ENCODE measurements at regions not wholly inside any gene's neighbourhood (a gene's known extent, or its start where the extent isn't known, plus 50 kb on each side); places are given as distances from the start of the nearest gene placed in this dataset.
"Not testable (repeated sequence)": the region's sequence is repeated elsewhere in the genome, so short reads cannot be mapped to it uniquely, and the experiment has no call there.

DNA sequence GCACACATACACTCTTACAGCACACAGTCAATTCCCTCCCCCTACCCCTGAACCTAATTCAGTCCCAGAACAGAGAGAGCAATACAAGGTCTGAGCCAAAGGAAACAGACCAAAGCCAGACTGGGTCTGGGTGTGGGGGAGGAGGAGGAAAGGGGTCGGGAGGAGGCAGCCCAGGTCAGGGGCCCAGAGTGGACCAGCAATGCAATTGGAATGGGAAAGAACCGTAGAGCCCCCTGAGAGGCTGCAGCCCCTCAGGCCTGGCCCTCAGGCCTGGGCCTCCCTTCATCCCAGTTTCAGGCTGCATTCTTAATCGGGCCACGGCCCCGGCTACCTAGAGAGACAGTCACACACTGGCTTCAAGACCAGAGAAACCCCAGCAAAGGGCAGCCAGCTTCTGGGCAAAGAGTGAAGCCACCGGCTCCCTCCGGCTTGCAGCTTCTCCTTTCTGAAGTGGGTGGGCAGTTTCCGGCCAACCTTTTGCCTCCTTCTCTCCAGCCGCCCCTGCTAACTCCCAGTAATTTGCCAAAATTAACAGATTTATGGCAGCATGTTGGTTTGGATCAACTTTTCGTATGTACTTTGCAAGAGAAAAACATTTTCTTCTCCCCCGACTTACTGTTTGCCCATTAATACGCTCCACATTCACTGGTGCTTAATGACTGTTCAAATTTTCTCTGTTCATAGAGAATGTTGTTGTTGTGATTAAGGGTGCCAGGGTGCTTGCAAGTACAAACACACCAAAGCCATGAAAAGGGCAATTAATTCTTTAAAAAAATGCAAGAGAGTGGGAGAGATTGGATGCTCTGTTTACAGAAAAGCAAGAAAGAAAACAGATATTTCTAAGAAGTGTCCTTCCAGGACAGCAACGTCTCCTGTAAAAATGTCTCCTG is 488.3 kb downstream of the MN1 start:
- no peak for DNase-seq (ENCODE audit: low spot score)

DNA sequence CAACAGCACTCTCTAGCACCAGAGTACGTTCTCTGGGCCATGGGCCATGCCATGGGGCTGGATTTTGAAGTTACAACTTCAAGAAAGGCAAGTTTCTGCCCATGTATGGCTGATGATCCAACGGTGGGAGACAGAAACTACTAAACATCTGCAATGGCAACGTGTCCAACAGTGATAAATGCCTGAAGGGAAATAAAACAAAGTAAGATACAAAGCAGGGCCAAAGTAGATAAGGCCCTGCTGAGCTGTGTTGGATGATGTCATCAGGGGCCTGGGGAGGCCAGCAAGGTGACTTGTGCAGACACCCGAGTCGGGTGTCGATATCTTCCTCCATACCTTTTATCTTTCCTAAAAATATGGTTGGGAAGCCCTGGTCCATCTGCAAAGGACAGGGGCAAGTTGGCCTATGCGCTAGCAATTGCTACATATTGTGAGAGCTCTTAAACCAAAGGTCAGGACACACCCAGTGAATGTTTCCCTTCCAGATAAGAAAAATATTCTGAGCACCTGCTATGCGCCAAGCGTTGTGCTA is 487.2 kb downstream of the MN1 start:
- DNase-seq (ENCODE audit: low spot score), result no peak

DNA sequence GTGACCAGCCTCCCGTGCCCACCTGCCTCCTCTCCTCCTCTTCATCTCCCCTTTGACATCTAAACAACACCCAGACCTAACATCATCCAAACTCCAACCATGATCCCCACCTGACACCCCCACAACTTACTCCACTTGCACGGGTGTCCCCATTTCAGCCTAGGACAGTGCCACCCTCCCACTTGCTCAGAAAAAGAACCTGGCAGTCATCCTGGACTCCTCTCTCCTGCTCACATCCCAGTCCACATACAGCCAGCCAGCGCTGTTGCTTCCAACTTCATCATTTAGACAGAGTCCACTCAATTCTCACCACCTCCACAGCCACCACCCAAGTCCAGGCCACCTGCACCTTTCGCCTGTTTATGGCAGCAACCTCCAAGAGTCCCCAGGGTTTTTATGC is 485.7 kb downstream of the MN1 start:
- DNase-seq (ENCODE audit: low spot score), result no peak

DNA sequence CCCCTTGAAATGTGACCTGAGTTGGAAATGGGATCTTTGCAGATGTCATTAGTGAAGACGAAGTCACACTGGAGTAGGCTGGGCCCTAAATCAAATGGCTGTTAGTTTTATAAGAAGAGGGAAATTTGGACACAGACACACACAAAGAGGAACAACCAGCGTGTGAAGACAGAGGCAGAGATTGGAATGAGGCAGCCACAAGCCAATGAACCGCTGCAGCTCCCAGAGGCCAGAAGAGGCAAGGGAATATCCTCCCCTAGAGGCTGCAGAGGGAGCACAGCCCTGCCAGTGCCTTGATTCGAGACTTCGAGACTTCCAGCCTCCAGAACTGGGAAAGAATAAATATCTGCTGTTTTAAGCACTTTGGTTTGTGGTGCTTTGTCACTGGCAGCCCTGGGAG is 484.5 kb downstream of the MN1 start:
- DNase-seq (ENCODE audit: low spot score), result no peak

DNA sequence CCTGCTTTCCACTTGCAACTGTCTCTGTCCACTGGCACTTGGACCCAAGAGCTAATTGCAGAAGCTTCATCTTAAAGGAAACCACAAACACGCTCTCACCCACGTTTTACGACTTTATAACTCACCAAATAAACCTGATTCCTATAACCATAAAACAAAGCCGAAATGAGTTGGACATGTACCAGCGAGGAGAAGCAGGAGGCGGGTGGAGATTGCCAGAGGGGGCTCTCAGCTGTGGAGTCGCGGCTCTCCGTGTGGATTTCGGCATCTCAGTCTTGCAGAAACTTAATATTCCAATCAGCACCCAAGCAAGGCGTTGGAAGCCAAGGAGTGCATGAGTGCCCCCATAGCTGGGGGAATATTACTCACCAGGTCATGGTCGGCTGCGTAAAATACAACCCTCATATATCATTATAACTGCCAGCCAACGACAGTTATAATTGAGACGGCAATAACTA is 483.6 kb downstream of the MN1 start:
- no peak for DNase-seq (ENCODE audit: low spot score)

DNA sequence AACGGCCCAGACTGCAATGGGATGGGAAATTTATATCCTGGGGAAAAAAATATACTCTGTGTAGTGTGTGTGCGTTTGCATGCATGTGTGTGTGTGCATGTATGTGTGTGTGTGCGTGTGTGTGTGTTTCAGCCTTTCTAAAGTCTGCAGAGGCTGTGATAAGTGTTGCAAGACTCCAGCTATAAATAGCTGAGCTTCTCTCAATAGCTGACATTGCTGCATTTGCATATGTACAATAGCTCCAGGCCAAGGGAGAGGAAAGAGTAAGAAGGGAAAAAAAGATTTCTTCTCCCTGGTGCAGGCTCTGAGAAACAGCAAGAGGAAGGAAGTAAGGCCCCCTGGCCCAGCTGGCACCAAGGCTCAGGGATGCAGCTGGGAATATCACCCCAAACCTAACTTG is 483.0 kb downstream of the MN1 start:
- no peak for DNase-seq (ENCODE audit: low spot score)

DNA sequence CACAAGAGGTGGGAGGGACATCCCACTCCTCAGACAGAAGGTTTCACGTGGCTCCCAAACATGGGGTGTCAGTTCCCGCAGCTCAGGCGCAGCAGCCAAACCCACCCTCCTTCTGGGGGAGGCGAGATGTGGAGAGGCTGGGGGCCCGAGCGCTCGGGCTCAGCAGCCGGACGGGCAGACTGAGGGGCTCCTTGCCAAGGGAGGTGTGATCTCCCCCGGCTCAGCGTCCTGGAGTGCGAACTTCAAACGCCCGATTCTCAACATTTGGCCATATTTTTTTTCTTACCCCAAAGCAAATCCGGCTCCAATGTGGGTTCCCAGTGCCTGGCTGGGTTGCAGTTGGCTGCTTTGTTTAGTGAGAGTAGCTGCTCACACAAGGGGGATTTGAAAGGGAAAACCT is 477.9 kb downstream of the MN1 start:
- DNase-seq (ENCODE audit: low spot score), result no peak

DNA sequence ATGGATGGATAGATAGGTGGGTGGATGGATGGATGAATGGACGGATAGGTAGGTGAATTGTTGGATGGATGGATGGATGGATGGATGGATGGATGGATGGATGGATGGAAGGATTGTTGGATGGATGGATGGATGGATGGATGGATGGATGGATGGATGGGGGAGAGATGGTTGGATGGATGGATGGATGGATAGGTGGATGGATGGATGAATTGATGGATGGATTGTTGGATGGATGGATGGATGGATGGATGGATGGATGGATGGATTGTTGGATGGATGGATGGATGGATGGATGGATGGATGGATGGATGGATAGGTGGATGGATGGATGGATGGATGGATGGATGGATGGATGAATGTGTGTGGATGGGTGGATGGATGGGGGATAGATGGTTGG is 476.6 kb downstream of the MN1 start:
- not testable (repeated sequence) for DNase-seq (ENCODE audit: low spot score)

DNA sequence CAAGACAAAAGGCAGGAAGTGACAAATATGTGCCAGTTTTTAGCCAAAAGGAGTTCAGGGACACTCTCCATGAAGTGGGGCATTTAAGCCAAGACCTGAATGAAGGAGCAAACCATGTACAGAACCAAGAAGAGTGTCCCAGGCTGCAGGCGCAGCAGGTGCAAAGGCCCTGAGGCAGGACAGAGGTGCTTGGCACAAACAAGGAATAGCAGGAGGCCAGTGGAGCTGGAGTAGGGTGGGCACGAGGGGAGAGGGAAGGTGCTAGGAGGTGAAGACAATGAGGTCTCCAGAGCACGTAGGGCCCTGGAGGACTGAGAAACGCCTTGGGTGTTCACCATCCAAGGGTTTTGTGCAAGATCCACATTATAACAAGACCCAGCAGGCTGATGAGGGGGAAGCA is 474.1 kb downstream of the MN1 start:
- DNase-seq (ENCODE audit: low spot score), result no peak

DNA sequence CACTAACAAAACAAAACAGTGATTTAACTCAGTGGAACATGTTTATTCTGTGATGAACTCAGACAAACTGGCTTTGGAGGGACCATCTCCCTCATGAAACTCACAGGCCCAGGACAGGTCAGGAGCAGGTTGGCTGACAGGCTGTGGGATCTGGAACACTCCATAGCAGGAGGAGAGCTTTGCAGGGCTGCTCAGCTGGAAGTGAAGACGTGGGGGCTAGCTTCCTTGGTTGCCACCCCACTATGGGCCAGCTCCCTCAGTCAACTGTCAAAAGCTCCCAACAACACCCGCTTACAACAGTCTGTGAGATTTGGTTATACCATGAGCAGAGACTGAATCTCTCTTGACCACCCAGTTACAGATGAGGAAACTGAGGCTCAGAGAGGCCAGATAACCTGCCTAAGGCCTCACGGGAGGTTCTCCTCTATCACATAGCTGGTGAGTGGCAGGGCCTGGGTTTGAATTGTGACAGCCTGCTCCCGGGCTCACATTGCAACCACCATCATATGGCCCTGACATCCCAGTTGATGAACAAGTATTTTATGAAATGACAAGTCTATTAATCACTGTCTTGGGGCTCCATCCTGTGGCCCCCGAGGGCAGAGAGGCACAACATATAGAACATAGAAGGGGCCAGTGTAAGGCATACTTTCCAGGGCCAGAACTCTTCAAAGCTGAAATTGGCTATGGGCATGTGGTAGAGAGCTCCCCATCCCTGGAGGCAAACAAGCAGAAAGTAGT is 473.4 kb downstream of the MN1 start:
- no peak for DNase-seq (ENCODE audit: low spot score)

DNA sequence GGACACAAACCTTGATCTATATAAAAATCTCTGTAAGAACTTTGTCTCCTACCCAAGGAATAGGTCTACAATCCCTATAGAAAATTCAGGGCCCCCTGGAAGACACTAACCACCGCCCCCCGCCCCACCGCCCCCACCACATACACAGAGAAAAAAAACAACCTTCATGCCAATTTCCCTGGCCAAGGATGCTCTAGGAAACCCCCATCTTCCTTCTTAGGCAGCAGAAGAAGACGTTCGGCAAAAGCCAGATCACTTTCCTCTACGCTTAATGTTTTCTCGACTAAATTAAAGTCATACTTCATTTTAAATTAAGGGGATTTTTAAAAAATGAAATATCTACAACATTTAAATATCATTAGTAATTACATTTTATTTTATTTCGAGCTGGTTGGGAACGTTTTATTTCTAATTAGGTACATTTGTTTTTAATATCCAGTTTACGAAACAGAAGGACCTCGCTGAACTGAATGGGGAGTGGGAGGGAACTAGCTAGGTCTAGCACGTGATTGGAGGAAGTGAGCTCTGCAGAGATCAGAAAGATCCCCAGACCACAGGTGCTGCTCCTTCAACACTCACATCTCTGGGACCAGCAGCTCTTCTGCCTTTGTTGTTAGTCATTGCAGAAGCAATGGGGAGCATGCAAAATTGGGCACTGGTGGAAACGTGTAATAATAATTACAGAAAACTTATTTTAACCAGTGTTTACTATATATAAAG is 472.3 kb downstream of the MN1 start:
- no peak for DNase-seq (ENCODE audit: low spot score)

DNA sequence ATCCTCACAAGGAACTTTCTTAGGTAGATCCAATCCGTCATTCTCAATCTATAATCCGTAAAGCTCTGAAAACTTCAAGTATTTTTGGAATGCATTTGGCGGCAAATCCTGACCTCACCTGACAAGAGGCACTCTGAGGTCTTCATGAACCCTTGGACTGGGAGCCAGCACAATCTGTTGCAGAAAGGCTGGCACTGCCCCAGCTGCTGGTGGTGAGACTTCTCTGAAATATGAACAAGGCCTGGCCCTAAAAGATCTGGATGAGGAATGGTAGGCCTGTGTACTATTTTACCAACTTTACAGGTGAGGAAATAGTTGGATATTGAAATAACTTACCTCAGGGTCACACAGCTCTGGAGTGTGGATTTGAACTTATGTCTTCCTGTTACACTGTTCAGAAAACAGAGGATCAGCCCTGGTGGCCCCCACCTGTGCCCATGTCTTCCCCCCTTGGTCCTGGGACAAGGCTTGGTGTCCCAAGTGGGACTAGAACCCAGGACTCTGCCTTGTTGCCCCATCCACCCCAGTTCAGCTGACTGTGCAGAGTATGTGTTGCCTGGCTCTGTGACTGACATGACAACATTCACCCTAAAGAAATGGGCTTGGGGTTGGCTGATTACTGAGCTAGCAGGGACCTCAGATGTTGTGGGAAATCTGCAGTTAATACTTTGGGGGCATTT is 471.4 kb downstream of the MN1 start:
- DNase-seq (ENCODE audit: low spot score), result no peak

DNA sequence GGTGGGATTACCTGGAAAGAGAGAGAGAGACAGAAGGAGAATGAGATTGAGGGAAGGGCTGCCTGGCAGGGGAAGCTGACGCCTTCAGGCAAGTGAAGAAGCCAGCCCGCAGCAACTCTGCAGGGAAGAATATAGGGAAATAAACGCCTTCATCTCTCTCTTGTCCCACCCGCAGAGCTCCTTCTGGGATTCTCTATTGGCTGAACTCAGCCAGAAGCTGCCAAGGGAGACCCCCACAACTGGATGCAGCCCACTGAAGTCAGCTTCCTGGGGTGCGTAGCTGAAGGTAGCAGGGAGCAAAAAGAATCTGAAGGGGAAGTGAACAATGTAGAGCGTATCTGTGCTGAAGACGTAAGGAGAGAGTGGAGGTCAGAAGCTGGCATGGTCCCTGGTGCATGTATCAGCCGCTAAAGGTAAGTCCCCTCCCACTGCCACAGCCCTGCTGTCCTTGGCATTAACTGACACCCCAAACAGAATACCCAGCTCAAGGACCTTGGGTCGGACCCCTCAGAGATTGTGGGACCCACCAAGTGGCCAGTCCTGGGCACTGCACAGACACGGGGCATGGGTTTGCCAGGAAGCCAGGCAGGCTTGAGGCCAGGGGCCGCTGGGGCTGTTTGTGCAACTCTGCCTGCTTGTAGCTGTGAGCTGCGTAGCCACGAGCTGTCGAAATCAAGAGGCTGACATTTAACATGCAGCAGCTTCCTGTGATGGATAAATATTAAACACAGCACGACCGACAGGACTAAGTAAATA is 469.9 kb downstream of the MN1 start:
- DNase-seq (ENCODE audit: low spot score), result no peak

DNA sequence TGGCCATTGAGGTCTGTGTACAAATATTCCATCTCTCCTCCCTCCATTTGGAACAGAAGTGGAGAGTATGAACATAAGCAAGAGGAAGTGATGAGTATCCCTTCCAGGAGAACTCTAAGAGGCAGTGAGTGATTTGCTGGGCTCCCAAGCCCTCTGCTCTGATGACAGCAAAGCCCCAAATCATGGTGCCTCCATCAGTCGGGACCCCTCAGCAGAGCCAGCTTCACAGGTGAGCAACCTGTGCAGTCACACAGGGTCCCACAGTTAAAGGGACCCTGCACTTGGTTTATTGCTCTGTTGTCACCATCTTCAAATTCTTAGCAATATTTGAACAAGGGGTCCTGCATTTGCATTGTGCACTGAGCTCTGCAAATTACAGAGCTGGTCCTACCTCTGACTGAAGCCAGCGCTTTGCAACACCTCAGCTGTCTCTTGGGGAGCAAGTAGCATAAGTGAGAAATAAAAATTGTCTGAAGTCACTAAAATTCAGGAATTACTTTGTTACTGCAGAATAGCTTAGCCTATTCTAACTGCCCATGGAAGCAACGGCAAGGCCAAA is 466.4 kb downstream of the MN1 start:
- DNase-seq (ENCODE audit: low spot score), result no peak

DNA sequence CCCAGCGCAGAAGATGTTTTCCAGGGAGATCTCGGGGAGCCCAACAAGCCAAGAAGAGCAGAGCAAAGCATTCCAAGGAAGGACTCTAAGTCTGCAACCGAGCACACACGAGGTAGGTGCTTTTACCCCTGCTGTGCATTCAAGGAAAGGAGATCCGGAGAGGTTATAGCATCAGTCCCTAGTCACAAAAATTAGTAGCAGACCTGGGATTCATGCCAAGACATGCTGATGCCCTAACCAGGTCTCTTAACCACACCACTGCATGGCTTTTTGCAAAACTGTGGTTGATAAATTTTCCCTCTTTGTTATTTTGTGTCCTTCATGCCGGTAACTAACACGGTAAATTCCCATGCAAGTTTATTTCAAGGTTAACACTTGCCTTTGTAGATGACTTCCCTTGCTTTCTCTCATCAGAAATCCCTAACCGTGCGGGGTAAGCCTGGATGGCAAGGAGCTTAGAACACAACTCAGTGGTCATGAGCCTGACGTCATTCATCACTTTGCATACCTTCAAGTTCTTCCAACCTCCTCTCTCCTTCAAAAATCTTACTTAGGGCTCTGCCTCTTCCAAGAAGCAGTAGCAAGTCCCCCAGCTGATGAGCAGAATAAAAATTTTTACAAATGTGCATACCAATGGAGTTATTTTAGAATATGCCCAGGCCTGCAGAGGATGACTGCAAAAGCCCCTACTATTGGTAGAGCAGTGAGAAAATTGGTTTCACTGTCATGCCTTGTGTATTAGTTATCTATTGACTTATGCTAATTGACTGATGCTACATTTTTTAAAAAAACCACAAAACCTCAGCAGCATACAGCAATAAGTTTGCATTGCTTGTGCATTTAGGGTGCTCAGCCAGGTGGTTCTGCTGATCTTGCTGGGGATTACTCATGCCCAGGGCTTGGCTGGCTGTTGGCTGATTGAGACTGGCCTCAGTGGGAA is 465.1 kb downstream of the MN1 start:
- DNase-seq (ENCODE audit: low spot score), result no peak

DNA sequence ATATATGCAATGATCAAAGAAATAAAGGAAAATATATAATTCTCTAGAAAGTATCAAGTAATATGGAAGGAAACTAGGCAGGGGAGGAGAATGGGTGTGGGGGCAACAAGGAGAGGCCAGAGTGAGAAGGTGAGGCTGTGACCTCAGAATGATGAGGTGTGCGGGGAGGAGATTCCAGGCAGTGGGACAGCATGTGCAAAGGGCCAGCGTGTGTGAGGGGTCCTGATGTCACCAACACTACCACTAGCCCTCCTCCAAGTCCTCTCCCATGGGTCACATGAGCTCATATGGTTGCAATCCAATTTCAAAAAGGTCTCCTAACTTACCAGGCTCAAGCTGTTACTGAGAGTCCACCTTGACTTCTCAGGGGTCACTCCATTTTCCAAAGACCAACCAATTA is 463.9 kb downstream of the MN1 start:
- DNase-seq (ENCODE audit: low spot score), result no peak

DNA sequence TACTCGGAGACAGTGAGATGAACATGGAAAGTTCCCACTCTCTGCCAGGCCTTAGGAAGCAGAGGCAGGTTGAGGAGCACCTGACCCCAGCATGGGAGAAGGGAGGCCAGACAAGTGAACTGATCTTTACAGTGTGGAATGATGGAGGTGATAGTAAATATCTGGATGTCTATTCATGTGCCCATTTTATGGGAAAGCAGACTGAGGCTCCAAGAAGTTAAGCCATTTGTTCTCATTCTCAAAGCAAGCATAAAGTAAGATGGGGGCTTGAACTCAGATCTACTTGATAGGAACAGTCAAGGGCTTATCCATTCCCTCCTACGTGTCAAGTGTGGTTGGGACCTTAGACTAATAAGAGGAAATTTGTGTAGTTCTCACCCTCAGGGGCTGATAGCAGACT is 461.5 kb downstream of the MN1 start:
- DNase-seq (ENCODE audit: low spot score), result no peak

DNA sequence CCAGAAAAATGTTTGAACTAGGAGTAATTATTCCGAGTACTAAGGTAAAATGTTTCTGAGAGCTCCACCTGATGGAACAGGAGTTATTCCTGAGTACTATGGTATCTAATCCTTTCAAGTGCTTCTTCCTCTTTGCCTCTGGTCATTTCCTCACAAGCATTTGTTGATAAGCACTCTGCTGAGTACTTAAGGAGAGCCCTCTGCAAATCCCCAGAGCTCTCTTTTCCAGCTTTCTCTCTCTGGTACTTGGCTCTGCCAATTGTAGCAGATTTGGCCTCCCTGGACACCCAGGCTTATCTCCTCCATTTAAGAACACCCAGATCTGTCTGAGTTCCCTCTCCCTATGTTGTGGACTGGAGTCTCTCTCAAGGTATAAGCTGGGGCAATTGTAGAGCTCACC is 457.0 kb downstream of the MN1 start:
- DNase-seq (ENCODE audit: low spot score), result no peak

DNA sequence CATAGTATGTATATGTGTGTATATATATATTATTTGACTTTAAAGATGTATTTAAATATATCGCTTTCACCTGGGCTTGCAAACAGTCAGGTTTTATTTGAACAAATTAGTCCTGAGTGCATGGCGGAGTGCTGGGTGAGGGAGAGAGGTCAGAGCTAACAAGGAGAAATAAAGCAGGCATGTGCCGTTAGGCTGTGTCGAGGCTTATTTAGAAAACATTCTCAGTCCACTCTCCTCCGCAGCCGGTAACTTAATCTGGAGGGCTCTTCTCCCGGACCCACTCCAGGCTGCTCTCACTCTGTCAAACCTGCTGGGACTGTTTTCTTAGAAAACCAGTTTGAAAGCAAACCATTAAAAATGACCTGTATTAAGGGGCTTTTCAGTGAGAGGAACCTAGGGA is 455.9 kb downstream of the MN1 start:
- no peak for DNase-seq (ENCODE audit: low spot score)

DNA sequence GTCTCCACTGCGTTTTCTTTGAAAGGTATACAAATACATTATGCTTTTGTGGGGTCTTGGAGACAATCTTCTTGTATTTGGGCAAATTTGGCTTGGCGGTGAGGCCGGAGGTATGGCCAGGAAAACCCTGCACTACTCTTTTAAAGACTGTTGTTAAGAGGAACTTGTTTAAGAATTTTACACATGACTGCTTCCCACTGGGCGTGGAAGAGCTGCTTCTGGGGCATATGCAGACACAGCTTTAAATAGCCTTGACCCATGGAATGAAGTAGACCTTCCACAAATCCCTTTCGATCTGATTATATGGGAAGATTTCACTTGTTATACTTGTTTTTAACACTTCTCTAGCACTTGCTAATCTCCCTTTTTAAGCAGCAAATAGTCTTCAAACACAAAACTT is 453.6 kb downstream of the MN1 start:
- DNase-seq (ENCODE audit: low spot score), result no peak

Data from activated CD4-positive, alpha-beta T cell treated with anti-CD3 and anti-CD28 coated beads, Interleukin-2, Interleukin-4, amounts not matched to agents 100 ng/mL and 50 ng/mL, durations not matched to agents 16 hours and 8 hours (primary cell).